ENCODE measurements at regions not wholly inside any gene's neighbourhood (a gene's known extent, or its start where the extent isn't known, plus 50 kb on each side); places are given as distances from the start of the nearest gene placed in this dataset.
A peak's percentile ranks its signal among the peaks of the same experiment; 100 is the strongest.

- no peaks in the 10 kb centered on the region for H3K36me3 ChIP-seq (ENCODE audit: control insufficient read depth in 1 of 2, insufficient read depth in 2 of 2, low read length in 2 of 2)
- H3K79me2 ChIP-seq (ENCODE audit: insufficient read depth, low read length) = no peaks in the 10 kb centered on the region
- no peak overlapping the region for H2AFZ ChIP-seq (ENCODE audit: low read depth, low read length, poor library complexity, severe bottlenecking)
- BruUV-seq (replicated peaks) = no TSS peak
- ChIA-PET CTCF (no interaction called here), POLR2A (no interaction called here), RAD21 (ENCODE audit: low non-redundant PET in 1 of 2, low total read pairs in 2 of 2, uncharacterized antibody in 2 of 2, unreplicated experiment in 2 of 2) (no interaction called here)
- ATAC-seq = no peak
- no peak overlapping the region for H3K27ac ChIP-seq (ENCODE audit: low read depth, low read length)
- TF ChIP-seq EZH2 (IDR thresholded peaks at IDR 0.05) (no peak), TCF7L2 (IDR thresholded peaks at IDR 0.05; ENCODE audit: borderline replicate concordance, extremely low read depth, insufficient read depth, insufficient read length) (no peak)
- intact Hi-C loops (cut with micrococcal nuclease) = no loop called here
- no peaks in the 10 kb centered on the region for H3K9me2 ChIP-seq (ENCODE audit: insufficient read depth)
- H3K9me3 ChIP-seq (ENCODE audit: control insufficient read depth in 1 of 2, insufficient read depth in 1 of 2, low read depth in 1 of 2, low read length in 2 of 2) = no peaks in the 10 kb centered on the region
- H3K4me3 ChIP-seq (replicated peaks in 1 of 2; ENCODE audit: low read depth in 1 of 2, low read length in 2 of 2) = no peak overlapping the region
- DNase-seq (ENCODE audit: low read depth, low spot score) = no peak
- H3K27me3 ChIP-seq (ENCODE audit: insufficient read depth, low read length) = no peaks in the 10 kb centered on the region
- no peaks in the 10 kb centered on the region for H4K20me1 ChIP-seq (ENCODE audit: insufficient read depth)
- no peak overlapping the region for H3K4me2 ChIP-seq (ENCODE audit: low read length)
- no peaks in the 10 kb centered on the region for H3K4me1 ChIP-seq (ENCODE audit: control insufficient read depth in 1 of 2, insufficient read depth in 2 of 2, low read length in 2 of 2)
- H3K9ac ChIP-seq (ENCODE audit: low read length) = no peak overlapping the region
Measured at GRCh38 chrX:20595928-20596575, 329.3 kb upstream of the RPS6KA3 start.

GRCh38 chrX:20594985-20595384 lies 328.3 kb upstream of the RPS6KA3 start:
- Histone ChIP-seq H3K4me2 (ENCODE audit: low read length) (no peak overlapping the region), H3K9me3 (ENCODE audit: control insufficient read depth in 1 of 2, insufficient read depth in 1 of 2, low read depth in 1 of 2, low read length in 2 of 2) (no peaks in the 10 kb centered on the region), H3K9me2 (ENCODE audit: insufficient read depth) (no peaks in the 10 kb centered on the region), H3K4me1 (ENCODE audit: control insufficient read depth in 1 of 2, insufficient read depth in 2 of 2, low read length in 2 of 2) (no peaks in the 10 kb centered on the region), H3K36me3 (ENCODE audit: control insufficient read depth in 1 of 2, insufficient read depth in 2 of 2, low read length in 2 of 2) (no peaks in the 10 kb centered on the region), H4K20me1 (ENCODE audit: insufficient read depth) (no peaks in the 10 kb centered on the region), H3K27ac (ENCODE audit: low read depth, low read length) (no peak overlapping the region), H3K27me3 (ENCODE audit: insufficient read depth, low read length) (no peaks in the 10 kb centered on the region), H3K79me2 (ENCODE audit: insufficient read depth, low read length) (no peaks in the 10 kb centered on the region), H3K9ac (ENCODE audit: low read length) (no peak overlapping the region), H3K4me3 (replicated peaks in 1 of 2; ENCODE audit: low read depth in 1 of 2, low read length in 2 of 2) (no peak overlapping the region), H2AFZ (ENCODE audit: low read depth, low read length, poor library complexity, severe bottlenecking) (no peak overlapping the region)
- ChIA-PET POLR2A (no interaction called here), CTCF (no interaction called here), RAD21 (ENCODE audit: low non-redundant PET in 1 of 2, low total read pairs in 2 of 2, uncharacterized antibody in 2 of 2, unreplicated experiment in 2 of 2) (no interaction called here)
- intact Hi-C loops (cut with micrococcal nuclease) = no loop called here
- ATAC-seq (peak; percentile 42; the same call in 1 of the 2 replicates), DNase-seq (ENCODE audit: low read depth, low spot score) (peak; percentile 1)
- no peak for TF ChIP-seq SIN3A (IDR thresholded peaks at IDR 0.05; ENCODE audit: low read depth)
- TF ChIP-seq CTCF (IDR thresholded peaks at IDR 0.05 in 2 of 3, conservative IDR thresholded peaks at IDR 0.05 in 1 of 3; ENCODE audit: borderline replicate concordance in 1 of 3, insufficient read depth in 1 of 3, low read depth in 2 of 3, low read length in 2 of 3) = peak in 2 of 3 experiments; percentile 36 to 46; a peak in 4 of 6 replicates
- BruUV-seq (replicated peaks) = no TSS peak
